HepG2 (cell line): ENCODE measurements at regions not wholly inside any gene's neighbourhood (a gene's known extent, or its start where the extent isn't known, plus 50 kb on each side); places are given as distances from the start of the nearest gene placed in this dataset.

ENCODE experiments used
- ATAC-seq: fragments of 200-7000 bp; cut with Tn5 transposase; 3 replicates; pipeline ENCODE4 v1.9.1; 2020; ENCODE audit warnings: mild to moderate bottlenecking, moderate library complexity
- BruUV-seq: library from RNA; stranded (reverse); fragments of 400-500 nt; replicated peaks from 2 replicates; lab custom pipeline; 2021; lab: Mats Ljungman, UMichigan
- CTCF ChIA-PET: fragments of 300-600 bp; formaldehyde crosslinking; extraction: SDS; loops from one replicate; lab custom pipeline; 2021; ENCODE audit warnings: low total read pairs, inconsistent platforms, low intra/inter-chr PET ratio; lab: Yijun Ruan, JAX
- POLR2A ChIA-PET: fragments of 350-600 bp; sonication (Branson Sonifier 250); formaldehyde crosslinking; loops from one replicate; lab custom pipeline; 2020; ENCODE audit warnings: antibody characterized with exemption, inconsistent platforms; lab: Yijun Ruan, JAX
- DNase-seq: peaks from one replicate; pipeline ENCODE4 v3.0.0-alpha.2; 2015; ENCODE audit warnings: low spot score
- FAIRE-seq: peaks from 3 replicates; lab custom pipeline; 2011; peaks lifted over from hg19 to GRCh38; lab: Jason Lieb, UNC
- H2AFZ ChIP-seq: one replicate; pipeline ENCODE4 v1.6.1; 2011; ENCODE audit warnings: low read length, inconsistent platforms
- H3K27ac ChIP-seq: fragments of 300-600 bp; 3 replicates; pipeline ENCODE4 v1.8.0; 2011; ENCODE audit warnings: mixed run types, mild to moderate bottlenecking, mixed read lengths, low read length, inconsistent platforms; ENCODE audit not compliant: insufficient read depth; ENCODE audit errors: extremely low read length
- H3K27me3 ChIP-seq, 2 experiments: fragments of 200-600 bp in 1 of 2; 2 replicates in 1 of 2; 3 replicates in 1 of 2; pipeline versions ENCODE4 v1.6.0 to v1.8.0; 2011; ENCODE audit warnings: low read length in 2 of 2, mild to moderate bottlenecking in 2 of 2, moderate library complexity in 2 of 2, inconsistent platforms in 1 of 2; ENCODE audit not compliant: insufficient read depth in 2 of 2, control insufficient read depth in 1 of 2
- H3K36me3 ChIP-seq, 2 experiments: fragments of 200-600 bp in 1 of 2; replicated peaks in 1 of 2; 2 replicates in 1 of 2; 3 replicates in 1 of 2; pipeline versions ENCODE4 v1.5.1 to v1.8.0; 2011; ENCODE audit warnings: low read length in 2 of 2, inconsistent platforms in 1 of 2; ENCODE audit not compliant: insufficient read depth in 2 of 2, control insufficient read depth in 1 of 2
- H3K4me1 ChIP-seq: 2 replicates; pipeline ENCODE4 v1.5.1; 2012; ENCODE audit warnings: low read length, inconsistent platforms; ENCODE audit not compliant: insufficient read depth
- H3K4me2 ChIP-seq: 2 replicates; pipeline ENCODE4 v1.6.0; 2011; ENCODE audit warnings: low read depth, low read length, inconsistent platforms
- H3K4me3 ChIP-seq, 3 experiments: fragments of 200-600 bp in 1 of 3; sonication (generic), shearing (Covaris generic) in 1 of 3; replicated peaks in 1 of 3; 2 replicates each; pipeline ENCODE4 v1.5.1; 2011 to 2016; ENCODE audit warnings: low read length in 3 of 3, inconsistent platforms in 2 of 3, low read depth in 2 of 3, mild to moderate bottlenecking in 2 of 3, control low read depth in 1 of 3, mixed read lengths in 1 of 3; ENCODE audit not compliant: insufficient read depth in 1 of 3
- H3K79me2 ChIP-seq: one replicate; pipeline ENCODE4 v1.6.1; 2011; ENCODE audit warnings: low read length, inconsistent platforms; ENCODE audit not compliant: insufficient read depth
- H3K9ac ChIP-seq: 2 replicates; pipeline ENCODE4 v1.6.0; 2011; ENCODE audit warnings: mild to moderate bottlenecking, low read depth, low read length, inconsistent platforms; ENCODE audit not compliant: insufficient read depth
- H3K9me3 ChIP-seq: 2 replicates; pipeline ENCODE4 v1.5.1; 2012; ENCODE audit warnings: mild to moderate bottlenecking, low read length
- H4K20me1 ChIP-seq: 2 replicates; pipeline ENCODE4 v1.6.0; 2011; ENCODE audit warnings: inconsistent platforms, mild to moderate bottlenecking, low read length, moderate library complexity; ENCODE audit not compliant: insufficient read depth
- ATF7-NPFF ChIP-seq: sonication (generic); formaldehyde crosslinking; IDR thresholded peaks from 2 replicates; pipeline ENCODE4 v1.8.1; 2023; ENCODE audit warnings: mild to moderate bottlenecking, low read depth, missing genetic modification reagents, moderate library complexity
- CHD4 ChIP-seq: fragments of 200-600 bp; sonication (generic); IDR thresholded peaks from 2 replicates; pipeline ENCODE4 v1.7.0; 2017; ENCODE audit warnings: mild to moderate bottlenecking, low read length, borderline replicate concordance
- FOXO1 ChIP-seq: sonication (generic); formaldehyde crosslinking; IDR thresholded peaks from 2 replicates; pipeline ENCODE4 v1.4.0; 2020; ENCODE audit warnings: missing genetic modification reagents
- MAZ ChIP-seq, 2 experiments: sonication (generic) in 1 of 2; formaldehyde crosslinking in 1 of 2; IDR thresholded peaks; 2 replicates each; pipeline versions ENCODE4 v1.5.0 to v1.6.1; 2012 to 2020; ENCODE audit warnings: low read depth in 2 of 2, mild to moderate bottlenecking in 2 of 2, borderline replicate concordance in 1 of 2, improper control_type of control experiment in 1 of 2, low read length in 1 of 2, missing genetic modification reagents in 1 of 2, moderate library complexity in 1 of 2
- MEIS1 ChIP-seq: sonication (generic); formaldehyde crosslinking; IDR thresholded peaks from 2 replicates; pipeline ENCODE4 v1.9.0; 2021; ENCODE audit warnings: mild to moderate bottlenecking, missing genetic modification reagents, moderate library complexity, borderline replicate concordance
- NRL ChIP-seq: sonication (generic); formaldehyde crosslinking; IDR thresholded peaks from 2 replicates; pipeline ENCODE4 v1.5.0; 2020; ENCODE audit warnings: missing genetic modification reagents, mild to moderate bottlenecking, moderate library complexity, borderline replicate concordance
- RBM22 ChIP-seq: fragments of 200-400 bp; formaldehyde crosslinking; optimal IDR thresholded peaks from 2 replicates; pipeline ENCODE3; 2017; ENCODE audit warnings: mild to moderate bottlenecking, low read length, moderate library complexity
- SMAD9 ChIP-seq: sonication (generic); formaldehyde crosslinking; IDR thresholded peaks from 2 replicates; pipeline ENCODE4 v1.5.1; 2020; ENCODE audit warnings: mild to moderate bottlenecking, missing genetic modification reagents
- ZKSCAN8 ChIP-seq: IDR thresholded peaks from 2 replicates; pipeline ENCODE4 v1.6.1; 2016; ENCODE audit warnings: borderline replicate concordance, missing genetic modification reagents, missing compliant biosample characterization
- ZNF317 ChIP-seq: sonication (generic); formaldehyde crosslinking; IDR thresholded peaks from 2 replicates; pipeline ENCODE4 v1.5.0; 2020; ENCODE audit warnings: mild to moderate bottlenecking, missing genetic modification reagents
- ZNF7 ChIP-seq: IDR thresholded peaks from 2 replicates; pipeline ENCODE4 v1.6.1; 2016; ENCODE audit warnings: missing biosample characterization, missing genetic modification reagents
- WGBS: methylation state at CpG from one replicate; pipeline ENCODE4 v1.1.6; 2017; ENCODE audit warnings: low lambda C conversion rate; 5-methylcytosine and 5-hydroxymethylcytosine counted together
- in situ Hi-C: cut with HindIII; loops from 2 replicates; pipeline ENCODE4 v1.10.0; 2017; ENCODE audit warnings: low pct_unique_long_range_greater_than_20kb; ENCODE audit not compliant: extremely low pct_ligation_motif_present
- intact Hi-C: fragments of 100-400 bp; cut with micrococcal nuclease; formaldehyde crosslinking; loops from one replicate; pipeline ENCODE4 v1.10.0; 2022; ENCODE audit not compliant: unreplicated experiment
- TF ChIP-seq, protein P1 (sequence below): sonication (generic); formaldehyde crosslinking; IDR thresholded peaks from 2 replicates; pipeline ENCODE4 v1.4.0; 2020; ENCODE audit warnings: missing genetic modification reagents
- TF ChIP-seq, protein P2 (sequence below), 2 experiments: fragments of 450-650 bp in 1 of 2; sonication (generic) in 1 of 2; formaldehyde crosslinking; IDR thresholded peaks; 2 replicates each; pipeline versions ENCODE4 v1.5.0 to v1.8.0; 2020 to 2022; ENCODE audit warnings: mild to moderate bottlenecking in 1 of 2, missing genetic modification reagents in 1 of 2
- TF ChIP-seq, protein P3 (sequence below): sonication (generic); formaldehyde crosslinking; IDR thresholded peaks from 2 replicates; pipeline ENCODE4 v1.5.0; 2020; ENCODE audit warnings: mild to moderate bottlenecking, missing genetic modification reagents

DNA sequence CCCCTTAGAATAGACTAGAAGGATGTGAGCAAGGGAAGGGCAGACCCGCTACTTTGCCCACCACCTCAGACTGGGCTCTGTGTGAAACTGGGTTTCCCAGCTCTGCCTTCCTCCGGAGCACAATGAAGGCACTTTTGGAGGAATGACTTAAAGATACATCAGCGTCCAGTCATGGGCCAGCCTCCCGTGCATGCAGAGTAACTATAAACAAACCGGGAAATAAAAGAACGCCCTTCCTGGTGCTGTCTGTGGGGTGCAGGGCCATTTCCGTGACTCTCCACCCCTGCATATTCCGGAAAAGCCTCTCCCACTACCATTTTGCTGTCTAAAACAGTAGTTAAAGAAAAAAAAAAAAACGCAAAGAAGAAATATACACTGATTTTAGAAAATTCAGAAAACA is 165.9 kb upstream of the IRX4 start:
- no TSS peak for BruUV-seq
- no peak overlapping the region for H3K9ac ChIP-seq
- no peaks in the 10 kb centered on the region for H3K79me2 ChIP-seq
- H3K36me3 ChIP-seq: no peaks in the 10 kb centered on the region
- no peaks in the 10 kb centered on the region for H3K4me1 ChIP-seq
- no peak for FAIRE-seq
- H3K4me2 ChIP-seq: no peak overlapping the region
- intact Hi-C loops: no loop called here
- ChIA-PET CTCF (no interaction called here), POLR2A (no interaction called here)
- H2AFZ ChIP-seq: no peak overlapping the region
- no peak overlapping the region for H3K27ac ChIP-seq
- no peak for ATAC-seq
- no peaks in the 10 kb centered on the region for H3K9me3 ChIP-seq
- H3K4me3 ChIP-seq: no peak overlapping the region
- peaks cover 2 to 30% of the 10 kb centered on the region in 2 experiments; a peak in 2 of 5 replicates for H3K27me3 ChIP-seq
- in situ Hi-C loops: no loop called here
- TF ChIP-seq, protein P1, sequence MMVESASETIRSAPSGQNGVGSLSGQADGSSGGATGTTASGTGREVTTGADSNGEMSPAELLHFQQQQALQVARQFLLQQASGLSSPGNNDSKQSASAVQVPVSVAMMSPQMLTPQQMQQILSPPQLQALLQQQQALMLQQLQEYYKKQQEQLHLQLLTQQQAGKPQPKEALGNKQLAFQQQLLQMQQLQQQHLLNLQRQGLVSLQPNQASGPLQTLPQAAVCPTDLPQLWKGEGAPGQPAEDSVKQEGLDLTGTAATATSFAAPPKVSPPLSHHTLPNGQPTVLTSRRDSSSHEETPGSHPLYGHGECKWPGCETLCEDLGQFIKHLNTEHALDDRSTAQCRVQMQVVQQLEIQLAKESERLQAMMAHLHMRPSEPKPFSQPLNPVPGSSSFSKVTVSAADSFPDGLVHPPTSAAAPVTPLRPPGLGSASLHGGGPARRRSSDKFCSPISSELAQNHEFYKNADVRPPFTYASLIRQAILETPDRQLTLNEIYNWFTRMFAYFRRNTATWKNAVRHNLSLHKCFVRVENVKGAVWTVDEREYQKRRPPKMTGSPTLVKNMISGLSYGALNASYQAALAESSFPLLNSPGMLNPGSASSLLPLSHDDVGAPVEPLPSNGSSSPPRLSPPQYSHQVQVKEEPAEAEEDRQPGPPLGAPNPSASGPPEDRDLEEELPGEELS: no peak
- WGBS: 2% methylated on average over 9 of the region's 9 CpGs
- DNase-seq: no peak
- H4K20me1 ChIP-seq: no peaks in the 10 kb centered on the region

- no peak for ATAC-seq
- WGBS: 15% methylated on average over 10 of the region's 10 CpGs
- intact Hi-C loops: no loop called here
- in situ Hi-C loops: no loop called here
- no peak overlapping the region for H3K9ac ChIP-seq
- H3K9me3 ChIP-seq: no peaks in the 10 kb centered on the region
- no peak overlapping the region for H2AFZ ChIP-seq
- no peaks in the 10 kb centered on the region for H4K20me1 ChIP-seq
- no peak overlapping the region for H3K4me3 ChIP-seq
- H3K4me1 ChIP-seq: no peaks in the 10 kb centered on the region
- CTCF ChIA-PET: no interaction called here
- H3K27me3 ChIP-seq: peaks cover 2 to 33% of the 10 kb centered on the region in 2 experiments; a peak in 2 of 5 replicates
- POLR2A ChIA-PET: no interaction called here
- FAIRE-seq: no peak
- DNase-seq: no peak
- no peak overlapping the region for H3K4me2 ChIP-seq
- no peak overlapping the region for H3K27ac ChIP-seq
- H3K36me3 ChIP-seq: no peaks in the 10 kb centered on the region
- H3K79me2 ChIP-seq: no peaks in the 10 kb centered on the region
- BruUV-seq: no TSS peak
- TF ChIP-seq CHD4 (no peak), ZNF317 (CRISPR knock-in tag) (no peak), MAZ (IDR thresholded peaks at IDR 0.05; ENCODE audit: borderline replicate concordance, low read depth, low read length) (no peak), MAZ (CRISPR knock-in tag; IDR thresholded peaks at IDR 0.05; ENCODE audit: low read depth) (no peak), FOXO1 (CRISPR knock-in tag) (no peak), ZNF7 (CRISPR knock-in tag) (no peak), NRL (CRISPR knock-in tag) (no peak), MEIS1 (CRISPR knock-in tag) (no peak), RBM22 (no peak), SMAD9 (no peak), ATF7-NPFF (CRISPR knock-in tag) (no peak), ZKSCAN8 (no peak)
- TF ChIP-seq, protein P2, sequence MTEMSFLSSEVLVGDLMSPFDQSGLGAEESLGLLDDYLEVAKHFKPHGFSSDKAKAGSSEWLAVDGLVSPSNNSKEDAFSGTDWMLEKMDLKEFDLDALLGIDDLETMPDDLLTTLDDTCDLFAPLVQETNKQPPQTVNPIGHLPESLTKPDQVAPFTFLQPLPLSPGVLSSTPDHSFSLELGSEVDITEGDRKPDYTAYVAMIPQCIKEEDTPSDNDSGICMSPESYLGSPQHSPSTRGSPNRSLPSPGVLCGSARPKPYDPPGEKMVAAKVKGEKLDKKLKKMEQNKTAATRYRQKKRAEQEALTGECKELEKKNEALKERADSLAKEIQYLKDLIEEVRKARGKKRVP (CRISPR knock-in tag; IDR thresholded peaks at IDR 0.05): no peak
- TF ChIP-seq, protein P3, sequence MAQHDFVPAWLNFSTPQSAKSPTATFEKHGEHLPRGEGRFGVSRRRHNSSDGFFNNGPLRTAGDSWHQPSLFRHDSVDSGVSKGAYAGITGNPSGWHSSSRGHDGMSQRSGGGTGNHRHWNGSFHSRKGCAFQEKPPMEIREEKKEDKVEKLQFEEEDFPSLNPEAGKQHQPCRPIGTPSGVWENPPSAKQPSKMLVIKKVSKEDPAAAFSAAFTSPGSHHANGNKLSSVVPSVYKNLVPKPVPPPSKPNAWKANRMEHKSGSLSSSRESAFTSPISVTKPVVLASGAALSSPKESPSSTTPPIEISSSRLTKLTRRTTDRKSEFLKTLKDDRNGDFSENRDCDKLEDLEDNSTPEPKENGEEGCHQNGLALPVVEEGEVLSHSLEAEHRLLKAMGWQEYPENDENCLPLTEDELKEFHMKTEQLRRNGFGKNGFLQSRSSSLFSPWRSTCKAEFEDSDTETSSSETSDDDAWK: no peak
These were observed 164.7 kb upstream of the IRX4 start for GRCh38 chr5:2047341-2047927.
